ENCODE measurements at regions not wholly inside any gene's neighbourhood (a gene's known extent, or its start where the extent isn't known, plus 50 kb on each side); places are given as distances from the start of the nearest gene placed in this dataset.

DNA sequence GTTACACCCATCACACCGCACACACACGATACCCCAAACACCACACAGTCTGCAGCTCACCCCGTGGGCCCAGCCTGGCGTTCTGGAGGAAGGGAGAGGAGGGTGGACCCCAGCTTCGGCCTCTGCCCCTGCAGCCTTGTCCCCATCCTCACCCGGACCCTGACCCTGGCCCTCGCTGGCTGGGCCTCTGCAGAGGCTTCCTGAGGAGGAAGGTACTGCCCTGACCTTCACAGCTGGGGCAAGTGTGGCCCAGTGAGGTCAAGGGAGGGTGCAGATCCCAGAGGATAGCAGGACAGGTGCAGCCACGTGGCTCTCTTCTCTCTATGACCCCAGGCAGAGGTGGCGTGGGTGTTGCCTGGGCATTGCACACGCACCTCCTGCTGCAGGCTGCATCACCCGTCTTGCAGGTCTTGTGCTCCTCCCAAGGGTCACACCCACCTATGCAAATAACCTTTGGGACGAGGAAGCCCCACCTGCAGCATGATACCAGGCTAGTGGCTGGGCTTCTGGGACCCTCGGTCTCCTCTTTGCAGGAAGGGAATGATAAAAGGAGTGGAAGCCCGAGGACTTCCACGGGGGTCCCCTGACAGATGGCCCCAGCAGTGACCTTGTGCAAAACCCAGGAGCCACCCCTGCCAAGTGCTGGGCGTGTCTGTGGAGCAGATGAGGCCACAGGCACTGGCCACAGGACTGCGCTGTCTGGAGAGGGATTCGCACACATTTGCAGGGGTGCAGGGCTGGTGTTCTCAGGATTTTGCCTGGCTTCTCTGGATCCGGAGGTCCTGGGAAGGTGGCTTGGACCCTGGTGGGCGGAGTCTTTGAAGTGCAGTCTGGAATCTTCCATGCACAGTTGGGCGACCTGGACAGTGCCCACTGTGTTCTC, 1241.5 kb downstream of the BRD1 start:
- no peak for DNase-seq

DNA sequence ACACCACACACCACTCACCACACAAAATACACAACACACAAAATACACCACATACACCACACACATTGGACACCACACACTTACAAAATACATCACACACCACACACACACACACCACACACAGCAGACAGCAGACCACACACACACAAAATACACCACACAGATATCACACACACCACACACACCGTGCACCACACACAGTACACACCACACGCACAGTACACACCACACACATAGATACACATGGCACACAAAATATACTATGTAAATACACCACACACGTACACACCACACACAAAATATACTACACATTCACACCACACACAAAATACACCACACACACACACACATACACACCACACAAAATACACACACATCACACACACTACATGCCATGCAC, 1243.5 kb downstream of the BRD1 start:
- no peak for DNase-seq

DNA sequence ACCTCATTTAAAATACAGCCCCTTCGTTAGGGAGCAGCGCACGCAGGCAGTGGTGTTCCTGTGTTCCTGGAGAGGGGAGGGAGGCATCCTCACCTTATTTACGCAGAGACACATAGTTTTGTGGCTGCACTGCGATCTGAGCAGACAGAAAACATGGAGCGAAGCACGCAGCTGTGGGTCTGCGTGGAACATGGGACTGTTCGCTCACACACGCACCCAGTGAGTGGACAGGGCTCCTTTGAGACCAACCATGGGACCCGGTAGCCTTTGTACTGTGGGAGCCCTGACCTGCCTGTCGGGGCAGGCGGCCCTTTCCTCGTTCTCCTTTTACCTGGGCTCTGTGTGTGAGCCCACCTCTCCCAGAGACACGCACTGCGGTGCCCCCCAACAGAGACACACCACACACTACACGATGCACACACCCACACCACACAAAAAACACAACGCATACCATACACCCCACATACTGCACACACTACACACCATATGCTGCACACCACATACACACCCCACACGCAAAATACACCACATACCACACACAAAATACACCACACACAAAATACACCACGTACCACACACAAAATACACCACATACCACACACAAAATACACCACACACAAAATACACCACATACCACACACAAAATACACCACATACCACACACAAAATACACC, 1245.7 kb downstream of the BRD1 start:
- no peak for DNase-seq

DNA sequence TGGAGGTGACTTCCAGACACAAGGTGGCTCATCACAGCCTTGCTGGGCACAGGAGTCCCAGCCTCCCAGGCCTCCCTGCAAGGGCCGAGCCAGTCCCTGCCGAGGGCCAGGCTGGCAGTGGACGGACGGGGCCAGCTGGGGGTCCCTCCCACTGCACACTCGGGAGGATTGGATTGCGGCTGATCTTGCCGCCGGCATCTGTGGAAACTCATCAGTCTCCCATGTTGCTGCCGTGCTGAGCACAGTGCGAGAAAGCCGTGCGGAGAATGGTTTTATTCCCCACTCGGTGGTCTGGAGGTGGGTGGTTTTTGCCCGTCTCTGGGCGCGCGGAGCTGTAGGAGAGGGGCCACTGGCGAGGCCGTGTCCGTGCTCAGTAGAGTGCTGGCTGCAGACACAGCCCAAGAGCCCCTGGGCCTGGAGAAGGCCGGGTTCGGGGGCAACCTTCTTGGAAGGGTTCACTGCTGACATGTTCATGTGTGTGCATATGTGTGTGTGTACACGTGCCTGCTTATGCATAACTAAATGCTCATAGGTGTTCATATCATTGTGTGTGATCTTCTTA, 1246.4 kb downstream of the BRD1 start:
- DNase-seq = no peak

DNA sequence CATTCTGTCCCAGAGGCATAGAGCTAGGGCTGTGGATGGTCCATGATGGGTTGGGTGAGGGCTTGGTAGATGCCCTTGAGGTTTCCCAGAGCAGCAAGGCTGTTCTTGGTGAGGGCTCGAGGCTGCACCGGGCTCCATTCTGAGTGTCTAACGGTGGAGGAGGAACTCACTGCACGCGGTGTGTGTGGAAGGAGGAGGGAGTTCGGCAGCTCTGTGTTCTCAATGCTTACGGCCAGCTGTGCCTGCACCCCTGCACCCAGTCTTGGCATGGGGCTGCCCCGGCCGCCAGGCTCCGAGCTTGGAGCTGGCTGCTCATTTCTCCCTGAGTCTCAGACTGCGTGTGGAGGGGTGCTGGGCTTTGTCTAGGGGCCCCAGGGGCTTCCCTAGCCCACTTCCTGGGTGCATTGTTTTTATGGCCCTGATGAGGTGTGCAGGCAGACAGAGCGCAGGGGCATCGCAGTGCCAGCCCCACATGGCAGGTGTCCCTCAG, 1247.1 kb downstream of the BRD1 start:
- no peak for DNase-seq

DNA sequence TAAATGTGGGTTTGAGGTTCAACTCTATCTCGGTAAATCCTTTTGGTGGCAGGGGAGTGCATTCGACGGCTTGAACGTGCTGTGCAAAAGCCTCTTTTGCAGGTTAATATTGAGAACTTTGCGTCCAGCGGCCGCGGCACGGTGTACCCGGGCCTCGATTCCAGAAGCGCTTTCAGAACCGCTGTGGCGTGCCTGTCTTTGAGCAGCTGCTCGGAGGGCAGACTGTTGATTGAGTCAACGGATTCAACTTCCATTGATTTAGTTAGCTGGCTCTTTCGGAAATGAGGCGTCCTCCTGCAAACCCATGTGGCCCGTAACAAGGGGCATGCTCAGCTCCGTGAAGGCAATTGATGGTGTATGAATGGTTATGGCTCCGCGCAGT, 1247.8 kb downstream of the BRD1 start:
- DNase-seq = no peak

DNA sequence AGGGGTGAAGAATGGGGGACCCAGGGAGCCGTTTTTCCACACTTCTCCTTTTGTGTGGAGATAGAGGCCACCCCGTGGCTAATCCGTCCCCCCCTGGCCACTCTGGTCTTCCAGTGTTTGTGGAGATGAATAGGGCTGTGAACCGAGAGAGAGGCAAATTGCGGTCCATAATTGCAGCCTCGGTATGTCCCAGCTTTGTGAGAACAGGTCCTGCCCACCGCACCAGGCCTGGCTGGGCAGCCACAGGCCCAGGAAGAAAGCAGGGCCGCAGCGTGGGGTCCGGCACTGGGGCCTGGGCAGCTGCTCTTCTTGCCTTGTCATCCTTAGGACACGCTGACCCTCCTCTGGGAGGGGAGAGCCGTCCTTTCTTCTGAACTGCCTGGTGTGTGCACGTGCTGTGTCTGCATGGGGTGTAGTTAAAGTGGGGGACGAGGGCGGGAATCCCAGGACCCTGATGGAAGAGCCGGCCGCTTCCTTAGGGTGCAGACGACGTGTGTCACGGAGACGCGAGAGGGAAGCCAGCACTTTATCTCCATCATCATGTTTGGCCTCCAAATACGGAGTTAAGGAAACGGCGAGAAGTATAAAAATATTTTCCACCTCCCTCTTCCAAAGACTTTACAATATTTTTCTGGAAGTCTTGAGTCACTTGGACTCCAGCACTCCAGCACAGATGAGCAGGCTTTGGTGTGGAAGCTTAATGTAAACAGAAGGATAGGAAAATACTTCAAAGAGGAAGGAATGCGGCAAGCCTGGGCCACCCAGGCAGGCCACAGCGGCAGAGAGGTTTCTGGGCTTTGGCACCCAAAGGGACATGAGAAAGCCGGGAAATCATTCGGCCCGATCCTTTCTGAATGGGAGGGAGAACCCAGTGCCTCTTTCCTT, 1248.4 kb downstream of the BRD1 start:
- DNase-seq = no peak

DNA sequence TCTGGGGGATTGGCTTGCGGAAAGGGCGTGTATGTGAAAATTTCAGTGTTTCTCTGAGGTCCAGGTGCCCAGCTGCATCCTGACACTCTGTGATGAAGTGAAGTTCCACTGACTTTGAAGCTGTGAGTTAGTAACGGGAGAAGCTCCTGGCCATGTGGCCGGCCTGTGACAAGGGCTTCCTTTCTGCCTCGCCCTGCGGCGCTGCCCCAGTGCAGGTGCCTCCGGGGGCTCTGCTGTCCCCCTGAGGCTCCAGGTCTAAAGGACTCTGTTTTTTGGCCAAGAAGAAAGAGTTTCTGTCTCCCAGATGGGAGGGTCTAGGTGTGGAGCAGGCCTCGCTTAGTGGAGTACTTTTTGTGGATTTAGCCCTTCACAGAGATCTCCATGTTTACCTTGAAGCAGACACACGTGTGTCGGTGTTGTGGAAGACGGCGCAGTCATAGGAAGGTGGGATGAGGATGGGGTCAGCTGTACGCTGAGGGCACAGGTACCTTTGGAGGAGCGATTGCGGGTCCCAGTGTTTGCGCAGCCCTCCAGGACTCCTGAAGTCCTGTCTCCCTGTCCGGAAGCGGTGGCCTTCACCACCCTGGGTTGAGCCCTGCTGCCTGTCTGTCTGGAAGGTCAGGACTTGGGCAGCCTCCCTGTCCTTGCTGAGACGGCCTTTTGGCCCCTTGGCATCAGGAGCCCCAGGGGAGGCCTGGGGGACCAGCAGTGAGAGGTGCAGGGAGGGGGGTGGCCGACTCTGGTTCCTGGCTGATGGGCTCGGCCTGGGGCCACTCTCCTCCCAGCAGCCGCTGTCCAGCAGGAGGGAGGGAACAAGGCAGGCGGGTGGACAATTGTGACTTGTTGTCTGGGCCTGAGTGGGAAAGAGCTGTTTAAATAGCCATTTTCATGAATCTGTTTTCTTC, 1249.3 kb downstream of the BRD1 start:
- DNase-seq = no peak

DNA sequence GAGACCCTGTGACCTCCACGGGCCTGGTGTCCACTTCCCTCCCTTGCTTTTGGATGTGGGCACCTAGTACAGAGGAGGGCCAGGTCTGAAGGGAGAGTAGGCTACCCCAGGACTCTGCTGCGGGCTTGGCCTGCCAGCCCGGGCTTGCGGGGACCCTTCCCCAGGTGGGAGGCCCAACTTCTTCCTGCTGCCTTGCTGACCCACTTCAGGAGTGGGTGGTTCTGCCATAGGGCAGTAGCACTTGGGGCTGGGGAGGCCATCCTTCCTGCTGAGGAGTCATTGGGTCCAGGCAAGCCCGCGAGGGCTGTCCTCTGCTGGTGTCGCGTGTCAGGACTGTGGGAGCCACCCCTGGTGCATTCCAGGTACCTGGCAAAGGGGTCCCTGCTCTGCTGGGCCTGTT, 1250.0 kb downstream of the BRD1 start:
- DNase-seq = no peak

DNA sequence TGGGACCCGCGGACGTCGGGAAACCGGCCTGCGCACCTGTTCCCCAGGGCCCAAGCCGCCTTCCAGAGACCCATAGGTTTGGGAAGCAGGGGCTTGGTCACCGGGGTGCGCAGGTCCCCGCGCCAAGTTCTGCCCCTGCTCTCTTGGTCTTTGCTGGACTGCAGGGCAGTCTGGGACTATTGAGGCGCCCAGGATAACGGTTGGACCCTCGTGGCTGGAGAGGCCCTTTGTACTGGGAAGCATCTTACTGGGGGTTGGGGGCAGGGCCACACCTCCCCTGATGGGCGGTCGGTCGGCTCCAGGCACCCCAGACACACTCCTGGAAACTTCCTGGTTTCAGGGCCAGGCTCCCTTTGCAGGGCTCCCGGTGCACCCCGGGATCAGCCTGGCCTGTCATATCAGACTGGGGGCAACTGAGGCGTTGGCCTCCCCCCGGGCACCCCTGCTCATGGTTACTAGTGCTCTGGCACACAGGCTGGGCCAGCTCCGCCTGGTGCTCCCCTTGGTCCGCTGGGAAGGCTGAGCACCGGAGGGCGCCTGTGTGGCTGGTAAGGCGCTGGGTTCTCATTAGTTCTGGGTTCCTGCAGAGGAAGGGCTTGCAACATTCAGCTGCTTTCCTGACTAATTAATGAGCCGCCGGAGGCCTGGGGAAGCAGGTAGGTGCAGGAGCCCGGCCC, 1250.5 kb downstream of the BRD1 start:
- no peak for DNase-seq

DNA sequence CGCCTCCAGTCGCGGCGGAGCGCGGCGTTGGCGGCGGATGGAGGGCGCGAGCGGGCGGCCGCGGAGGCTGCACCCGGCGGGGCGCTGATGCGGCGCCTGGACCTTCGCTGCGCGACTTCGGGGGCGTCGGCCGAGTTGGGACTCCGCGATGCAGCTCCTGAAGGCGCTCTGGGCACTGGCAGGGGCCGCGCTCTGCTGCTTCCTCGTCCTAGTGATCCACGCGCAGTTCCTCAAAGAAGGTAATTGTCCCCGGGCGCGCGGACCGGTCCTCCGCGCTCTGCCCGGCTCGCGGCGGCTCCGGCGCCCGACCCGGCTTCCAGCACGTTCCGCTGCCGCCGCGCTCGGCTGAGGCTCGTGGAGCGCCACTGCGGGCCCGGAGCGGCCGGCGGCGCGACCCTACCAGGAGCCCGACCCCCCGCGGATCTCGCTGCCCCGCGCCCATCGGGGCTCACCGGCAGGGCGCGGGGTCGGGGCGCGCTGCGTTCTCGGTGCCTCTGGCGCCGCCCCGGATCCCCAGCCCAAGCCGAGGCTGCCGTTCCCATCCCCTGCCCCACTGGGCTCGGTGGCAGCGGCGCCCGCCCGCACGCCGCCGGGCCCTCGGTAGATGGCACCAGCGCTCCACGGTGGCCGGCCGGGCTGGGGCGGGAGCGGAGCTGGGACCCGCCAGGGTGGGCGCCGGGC, 1251.2 kb downstream of the BRD1 start:
- DNase-seq = no peak

DNA sequence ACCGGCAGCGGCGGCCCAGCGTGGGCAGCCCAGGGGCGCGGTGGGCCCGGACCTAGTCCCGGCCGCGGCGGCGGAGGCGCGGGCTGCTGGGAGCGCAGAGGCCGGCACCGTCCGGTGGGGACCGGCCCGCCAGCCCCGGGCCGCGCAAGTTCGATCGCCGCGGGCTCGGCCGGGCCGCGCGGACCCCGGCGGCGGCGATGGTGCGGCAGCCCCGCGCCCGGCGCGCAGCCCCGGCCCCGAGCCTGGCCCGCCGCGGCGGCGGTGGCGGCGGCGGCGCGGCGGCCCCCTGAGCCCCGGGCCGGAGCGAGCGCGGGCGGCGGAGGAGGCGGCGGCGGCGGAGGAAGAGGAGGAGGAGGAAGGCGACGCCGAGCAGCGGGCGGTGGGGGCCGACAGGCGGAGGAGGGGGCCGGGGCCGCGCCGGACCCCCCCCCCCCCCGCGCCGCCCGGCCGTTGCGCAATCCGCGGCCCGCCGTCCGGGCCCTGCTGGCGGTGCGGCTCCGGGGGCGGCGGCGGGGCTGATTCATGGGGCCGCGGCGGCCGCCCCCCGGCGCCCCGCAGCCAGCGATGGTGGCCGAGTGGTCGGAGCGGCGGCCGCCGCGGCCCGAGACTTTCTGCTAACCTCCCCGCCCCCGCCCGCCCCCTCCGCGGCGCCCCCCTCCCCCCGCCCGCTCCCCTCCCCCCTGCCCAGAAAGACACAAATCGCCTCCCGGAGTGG, 1251.9 kb downstream of the BRD1 start:
- DNase-seq = no peak

DNA sequence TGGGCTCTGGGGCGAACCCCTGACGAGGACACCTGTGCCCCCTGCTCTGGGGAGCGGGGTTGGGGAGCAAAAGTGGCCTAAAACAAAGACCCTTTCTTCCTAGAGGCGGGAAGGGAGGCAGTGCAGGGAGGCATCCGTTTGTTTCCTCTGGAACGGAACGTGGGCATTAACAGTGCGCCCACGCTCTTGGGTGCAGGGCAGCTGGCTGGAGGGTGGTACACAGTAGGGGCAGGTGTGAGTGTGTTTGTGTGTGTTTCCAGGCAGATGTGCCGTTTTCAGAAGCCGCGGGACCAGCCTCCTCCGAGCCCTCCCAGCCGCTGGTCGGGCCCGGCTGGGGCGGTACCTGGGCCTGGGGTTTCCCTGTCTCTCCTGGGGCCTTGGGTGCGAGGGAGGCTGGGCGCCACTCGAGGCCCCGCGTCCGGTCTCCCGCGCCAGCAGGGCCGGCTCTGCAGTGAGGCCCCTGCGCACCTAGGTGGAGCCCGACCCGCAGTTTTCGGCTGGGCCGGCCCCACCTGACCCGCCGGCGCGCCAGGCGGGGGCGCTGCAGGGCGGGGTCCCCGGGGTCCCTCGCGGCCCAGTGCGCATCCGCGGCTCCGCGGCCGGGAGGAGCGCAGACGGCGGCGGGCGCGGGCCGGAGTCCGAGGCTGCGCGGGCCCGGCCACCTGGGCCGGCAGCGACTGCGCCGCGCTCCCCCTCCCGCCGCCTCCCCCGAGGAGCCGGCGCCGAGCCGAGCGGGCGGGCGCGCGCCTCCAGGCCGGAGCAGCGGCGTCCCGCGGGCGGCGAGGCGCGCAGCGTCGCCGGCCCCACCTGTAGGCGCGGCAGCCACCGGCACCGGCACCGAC, 1252.7 kb downstream of the BRD1 start:
- no peak for DNase-seq

DNA sequence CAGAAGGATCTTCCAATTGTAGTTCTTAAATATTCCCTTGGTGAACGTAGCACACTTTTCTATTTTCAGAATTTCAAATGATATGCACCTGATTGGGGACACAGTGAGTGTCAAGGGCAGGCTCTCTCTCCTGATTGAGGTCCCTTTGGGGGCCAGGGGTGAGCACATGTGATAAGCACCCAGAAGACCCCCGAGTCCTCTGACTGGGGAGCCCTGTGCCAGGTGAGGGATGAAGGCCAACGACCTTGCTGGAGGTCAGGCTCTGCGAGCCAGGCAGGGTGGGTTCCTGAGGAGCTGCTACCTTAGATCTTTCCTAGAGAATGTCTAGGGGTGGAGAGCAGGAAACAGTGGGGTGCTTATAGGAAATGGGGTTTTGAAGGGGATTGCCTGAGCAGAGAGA, 1253.9 kb downstream of the BRD1 start:
- DNase-seq = no peak

DNA sequence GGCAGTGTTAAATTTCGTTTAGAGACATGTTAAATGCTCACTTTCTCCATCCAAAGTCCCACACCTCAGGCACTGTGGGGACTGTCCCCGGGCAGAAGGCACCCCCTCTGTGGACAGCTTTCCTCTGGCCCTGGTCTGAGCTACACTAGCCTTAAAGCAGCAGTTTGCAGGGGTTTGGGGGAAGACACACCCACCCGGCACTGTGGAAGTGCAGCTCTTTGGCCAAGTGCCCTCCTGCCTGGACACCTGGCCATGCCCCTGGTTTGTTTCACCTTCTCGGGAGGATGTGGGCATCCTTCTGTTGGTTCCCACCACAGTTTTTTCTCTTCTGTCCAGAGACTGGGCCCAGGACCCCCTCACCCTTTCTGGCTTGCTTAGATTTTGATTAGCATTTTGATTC, 1254.7 kb downstream of the BRD1 start:
- DNase-seq = no peak

DNA sequence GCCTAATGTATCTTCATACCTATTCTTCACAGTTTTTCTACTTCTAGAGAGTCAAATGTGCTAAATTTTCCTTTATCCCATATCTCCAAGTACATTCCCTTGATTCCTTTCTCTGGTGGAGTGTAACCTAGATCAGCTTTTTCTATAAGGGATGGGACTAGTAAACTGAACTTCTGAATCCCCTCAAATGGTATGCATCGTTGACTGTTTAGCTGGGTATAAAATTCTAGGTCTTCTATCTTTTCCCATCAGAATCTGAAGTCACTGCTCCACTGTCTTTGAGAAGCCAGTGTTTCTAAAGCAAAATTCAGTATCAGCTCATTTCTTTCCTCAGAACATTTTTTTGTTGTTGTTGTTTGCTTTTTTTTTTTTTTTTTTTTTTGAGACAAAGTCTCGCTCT, 1256.8 kb downstream of the BRD1 start:
- DNase-seq = no peak

DNA sequence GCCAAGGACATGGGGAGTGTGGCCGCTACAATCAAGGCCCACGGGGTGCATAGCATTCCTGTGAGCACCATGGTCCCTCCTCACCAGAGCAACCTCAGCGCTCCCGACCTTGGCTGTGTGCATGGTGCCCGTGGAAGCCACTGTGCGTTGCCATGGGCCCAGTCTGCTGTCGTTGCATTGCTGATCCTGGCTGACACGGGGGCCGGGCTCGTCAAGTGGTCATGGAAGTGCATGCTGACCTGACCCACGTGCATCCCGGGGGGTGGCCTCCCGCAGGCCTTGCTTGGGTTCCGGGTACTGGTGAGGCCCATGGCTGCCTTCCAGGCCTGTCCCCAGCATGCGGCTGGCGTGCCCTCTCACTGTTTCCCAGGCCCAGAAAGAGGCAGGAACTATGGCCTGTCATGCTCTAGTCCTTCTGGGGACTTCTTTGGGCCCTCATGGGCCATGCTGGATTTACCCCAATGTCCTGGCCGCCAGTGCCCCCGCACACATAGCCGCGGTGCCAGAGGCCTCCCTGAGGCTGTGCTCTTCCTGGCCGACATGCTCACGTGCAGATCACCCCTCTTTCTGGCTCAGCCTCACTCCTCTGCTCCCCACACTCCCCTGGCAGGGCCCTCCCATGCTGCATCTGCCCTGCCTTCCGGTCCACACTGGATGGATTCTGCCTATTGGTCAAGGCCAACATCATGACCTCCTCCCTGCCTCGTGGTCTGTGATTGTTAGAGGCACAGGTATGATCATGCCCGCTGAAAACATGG, 1258.0 kb downstream of the BRD1 start:
- no peak for DNase-seq

DNA sequence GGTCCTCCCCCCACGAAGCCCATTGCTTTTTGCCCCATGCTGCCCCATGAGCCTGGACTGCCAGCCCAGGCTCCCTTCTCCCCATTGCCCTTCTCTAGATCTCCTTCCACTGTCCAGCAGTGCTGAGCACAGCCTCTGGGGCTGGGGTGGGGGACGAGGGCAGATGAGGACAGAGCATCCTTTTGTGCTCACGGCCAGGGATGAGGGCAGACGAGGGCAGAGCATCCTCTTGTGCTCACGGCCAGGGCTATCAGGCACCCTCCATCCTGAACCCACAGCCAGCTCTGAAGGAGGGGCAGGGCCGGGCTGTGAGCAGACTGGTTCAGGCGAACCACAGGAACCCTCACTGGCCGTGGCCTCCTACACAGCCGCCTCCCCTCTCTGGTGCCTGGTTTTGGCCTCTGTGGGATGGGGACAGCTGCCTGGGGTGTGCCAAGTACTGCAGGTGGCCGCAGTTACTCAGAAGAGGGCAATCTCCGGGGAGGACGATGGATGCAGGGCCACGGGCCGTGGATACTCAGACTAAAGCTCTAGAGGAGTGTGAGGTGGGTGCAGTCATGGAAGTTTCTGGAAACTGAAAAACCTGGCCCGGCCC, 1258.8 kb downstream of the BRD1 start:
- no peak for DNase-seq

All from NCI-H187 (cell line).